ENCODE measurements at regions not wholly inside any gene's neighbourhood (a gene's known extent, or its start where the extent isn't known, plus 50 kb on each side); places are given as distances from the start of the nearest gene placed in this dataset.

GRCh38 chr4:33187035-33187434, 2466.9 kb downstream of the PCDH7 start:
- Histone ChIP-seq H3K36me3 (ENCODE audit: control insufficient read depth, insufficient read depth, low read length) (no peaks in the 10 kb centered on the region), H3K4me1 (ENCODE audit: control insufficient read depth, insufficient read depth, low read length) (no peaks in the 10 kb centered on the region), H3K9me3 (ENCODE audit: control insufficient read depth, insufficient read depth, low read depth, low read length) (no peaks in the 10 kb centered on the region), H3K27ac (ENCODE audit: low read length) (no peak overlapping the region), H3K27me3 (ENCODE audit: control insufficient read depth, insufficient read depth, low read length) (no peaks in the 10 kb centered on the region), H3K4me3 (ENCODE audit: low read depth in 2 of 2, low read length in 2 of 2) (no peak overlapping the region)
- DNase-seq (ENCODE audit: low read depth, low spot score) (no peak), ATAC-seq (no peak)
- no peak for TF ChIP-seq CTCF (IDR thresholded peaks at IDR 0.05)
- TF ChIP-seq TCF7L2 (IDR thresholded peaks at IDR 0.05; ENCODE audit: low read depth, low read length), result no peak
- TF ChIP-seq REST (IDR thresholded peaks at IDR 0.05; ENCODE audit: insufficient read depth in 1 of 2, low read depth in 2 of 2, low read length in 1 of 2), result no peak
- TF ChIP-seq SIN3A (IDR thresholded peaks at IDR 0.05; ENCODE audit: borderline replicate concordance, insufficient read depth, low read depth, low read length), result no peak
- no peak for TF ChIP-seq POLR2AphosphoS5 (IDR thresholded peaks at IDR 0.05; ENCODE audit: low read depth, low read length)
- no TSS peak for BruUV-seq (replicated peaks)
- in situ Hi-C loops (cut with HindIII; ENCODE audit: low pct_unique_long_range_greater_than_20kb, low sequenced_read_pairs), result no loop called here
- ChIA-PET CTCF (no interaction called here), POLR2A (no interaction called here)
- intact Hi-C loops (cut with micrococcal nuclease; ENCODE audit: unreplicated experiment), result no loop called here

- DNase-seq (ENCODE audit: low read depth, low spot score), result no peak
- CTCF ChIA-PET, result no interaction called here
- Histone ChIP-seq H3K27me3 (ENCODE audit: control insufficient read depth, insufficient read depth, low read length) (no peaks in the 10 kb centered on the region), H3K9me3 (ENCODE audit: control insufficient read depth, insufficient read depth, low read depth, low read length) (no peaks in the 10 kb centered on the region), H3K4me3 (ENCODE audit: low read depth in 2 of 2, low read length in 2 of 2) (no peak overlapping the region), H3K27ac (ENCODE audit: low read length) (no peak overlapping the region), H3K36me3 (ENCODE audit: control insufficient read depth, insufficient read depth, low read length) (no peaks in the 10 kb centered on the region), H3K4me1 (ENCODE audit: control insufficient read depth, insufficient read depth, low read length) (no peaks in the 10 kb centered on the region)
- intact Hi-C loops (cut with micrococcal nuclease; ENCODE audit: unreplicated experiment), result no loop called here
- BruUV-seq (replicated peaks), result no TSS peak
- POLR2A ChIA-PET, result no interaction called here
- TF ChIP-seq TCF7L2 (IDR thresholded peaks at IDR 0.05; ENCODE audit: low read depth, low read length) (no peak), SIN3A (IDR thresholded peaks at IDR 0.05; ENCODE audit: borderline replicate concordance, insufficient read depth, low read depth, low read length) (no peak), CTCF (IDR thresholded peaks at IDR 0.05) (no peak), POLR2AphosphoS5 (IDR thresholded peaks at IDR 0.05; ENCODE audit: low read depth, low read length) (no peak), REST (IDR thresholded peaks at IDR 0.05; ENCODE audit: insufficient read depth in 1 of 2, low read depth in 2 of 2, low read length in 1 of 2) (no peak)
- ATAC-seq, result no peak
- in situ Hi-C loops (cut with HindIII; ENCODE audit: low pct_unique_long_range_greater_than_20kb, low sequenced_read_pairs), result no loop called here
Measured at GRCh38 chr4:33188733-33189132, 2468.6 kb downstream of the PCDH7 start.

Measured in Panc1 (cell line).